HFF-Myc (cell line): ENCODE measurements at regions not wholly inside any gene's neighbourhood (a gene's known extent, or its start where the extent isn't known, plus 50 kb on each side); places are given as distances from the start of the nearest gene placed in this dataset.

Source experiments
- DNase-seq: peaks from one replicate; pipeline ENCODE4 v3.0.0-alpha.2; 2011; ENCODE audit warnings: low read depth; ENCODE audit errors: extremely low read depth
- H3K4me3 ChIP-seq: replicated peaks from 2 replicates; pipeline ENCODE4 v1.5.1; 2011; ENCODE audit warnings: low read depth, mild to moderate bottlenecking, control low read depth, low read length
- CTCF ChIP-seq: IDR thresholded peaks from 2 replicates; pipeline ENCODE4 v1.5.1; 2012; ENCODE audit warnings: mild to moderate bottlenecking, low read depth, low read length, control low read depth; ENCODE audit errors: missing control alignments

DNA sequence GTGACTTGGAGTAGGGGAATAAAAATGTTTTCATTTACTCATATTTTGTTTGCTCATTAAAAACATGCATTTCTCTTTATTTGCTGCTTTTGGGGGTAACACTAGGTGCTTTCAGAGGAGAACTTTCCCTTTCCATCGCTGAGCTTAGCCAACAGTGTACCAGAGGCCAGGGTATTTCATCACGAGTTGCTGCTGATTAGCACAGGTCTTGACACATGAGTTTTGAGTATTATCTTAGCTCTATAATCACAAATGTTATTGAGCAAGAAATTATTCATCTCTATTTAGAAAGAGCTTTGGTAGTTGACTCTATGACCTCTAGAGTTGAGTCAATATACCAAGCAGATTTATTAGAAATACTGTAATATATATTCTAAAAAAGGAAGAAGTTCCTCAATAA lies 375.9 kb downstream of the NXPH1 start:
- no peak for DNase-seq
- no peak for TF ChIP-seq CTCF
- H3K4me3 ChIP-seq = no peak overlapping the region

- no peak for TF ChIP-seq CTCF
- H3K4me3 ChIP-seq = no peak overlapping the region
- DNase-seq = no peak
Measured at GRCh38 chr7:8817448-8818036, 384.1 kb downstream of the NXPH1 start.

DNA sequence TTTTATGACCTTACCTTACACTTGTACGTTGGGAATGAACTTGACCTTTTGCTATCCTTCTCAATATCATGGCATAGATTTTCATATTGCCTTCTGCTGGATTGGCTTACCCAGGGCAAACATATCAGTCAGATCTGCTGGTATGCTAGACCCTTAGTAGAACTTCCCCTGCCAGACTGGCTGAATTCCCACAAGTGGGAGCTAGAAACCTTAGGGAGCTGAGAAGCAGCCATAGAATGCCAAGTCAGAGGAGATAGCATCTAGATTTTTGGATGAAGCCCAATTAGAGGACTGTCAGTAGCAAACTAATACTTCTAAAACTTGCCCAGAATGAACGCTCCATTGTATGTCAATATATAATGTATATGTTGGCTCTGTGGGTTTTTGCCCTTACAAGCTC lies 385.0 kb downstream of the NXPH1 start:
- DNase-seq = no peak

GRCh38 chr7:8822595-8822994 lies 389.2 kb downstream of the NXPH1 start:
- DNase-seq = no peak
- TF ChIP-seq CTCF = no peak
- no peak overlapping the region for H3K4me3 ChIP-seq

More for the DNA sequence above, 385.0 kb downstream of the NXPH1 start:
- no peak for TF ChIP-seq CTCF
- no peak overlapping the region for H3K4me3 ChIP-seq

- no peak for DNase-seq
- no peak for TF ChIP-seq CTCF
- no peak overlapping the region for H3K4me3 ChIP-seq
Measured at GRCh38 chr7:8823486-8823885, 390.1 kb downstream of the NXPH1 start.

GRCh38 chr7:8827329-8827728 lies 393.9 kb downstream of the NXPH1 start:
- DNase-seq = no peak
- H3K4me3 ChIP-seq = no peak overlapping the region
- no peak for TF ChIP-seq CTCF

DNA sequence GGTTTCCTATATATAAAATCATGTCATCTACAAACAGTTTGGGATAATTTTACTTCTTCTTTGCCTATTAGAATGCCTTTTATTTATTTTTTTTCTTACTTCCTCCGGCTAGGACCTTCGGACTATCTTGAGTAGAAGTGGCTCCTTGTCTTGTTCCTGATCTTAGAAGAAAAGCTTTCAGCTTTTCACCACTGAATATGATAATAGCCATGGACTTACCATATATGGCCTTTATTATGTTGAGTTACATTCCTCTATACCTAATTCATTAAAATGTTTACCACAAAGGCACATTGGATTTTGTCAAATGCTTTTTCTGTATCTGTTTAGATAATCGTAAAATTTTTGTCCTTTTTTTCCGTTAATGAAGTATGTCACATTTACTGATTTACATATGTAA lies 395.7 kb downstream of the NXPH1 start:
- H3K4me3 ChIP-seq = no peak overlapping the region
- no peak for DNase-seq
- TF ChIP-seq CTCF = no peak
